PC-3 (cell line): ENCODE measurements at regions not wholly inside any gene's neighbourhood (a gene's known extent, or its start where the extent isn't known, plus 50 kb on each side); places are given as distances from the start of the nearest gene placed in this dataset.

Source experiments
- ATAC-seq: fragments of 200-7000 bp; cut with Tn5 transposase; 2 replicates; pipeline ENCODE4 v1.9.1; 2020; ENCODE audit warnings: mild to moderate bottlenecking, moderate library complexity
- BruUV-seq: library from RNA; stranded (reverse); fragments of 400-500 nt; replicated peaks from 2 replicates; lab custom pipeline; 2021; lab: Mats Ljungman, UMichigan
- CTCF ChIA-PET: fragments of 300-600 bp; sonication (Branson Sonifier 250); formaldehyde crosslinking; loops from one replicate; lab custom pipeline; 2022; ENCODE audit warnings: antibody characterized with exemption; lab: Charles Lee
- POLR2A ChIA-PET: fragments of 300-600 bp; sonication (Branson Sonifier 250); formaldehyde crosslinking; loops from one replicate; lab custom pipeline; 2022; ENCODE audit warnings: antibody characterized with exemption; ENCODE audit not compliant: unreplicated experiment; lab: Charles Lee
- DNase-seq: peaks from one replicate; pipeline ENCODE4 v3.0.0-alpha.2; 2015
- H2AFZ ChIP-seq: fragments of 300-600 bp; sonication (generic); 2 replicates; pipeline ENCODE4 v1.6.0; 2016; ENCODE audit warnings: antibody characterized with exemption, low read length
- H3F3A ChIP-seq: fragments of 300-600 bp; sonication (generic); one replicate; pipeline ENCODE4 v1.6.0; 2017; ENCODE audit warnings: antibody characterized with exemption, low read length, control low read depth, mild to moderate bottlenecking; ENCODE audit not compliant: unreplicated experiment
- H3K27ac ChIP-seq: fragments of 300-600 bp; sonication (generic); 2 replicates; pipeline ENCODE4 v1.5.1; 2016; ENCODE audit warnings: mild to moderate bottlenecking, low read length
- H3K27me3 ChIP-seq: fragments of 300-600 bp; sonication (generic); 2 replicates; pipeline ENCODE4 v1.6.1; 2016; ENCODE audit warnings: low read length, mixed read lengths
- H3K36me3 ChIP-seq: fragments of 300-600 bp; sonication (generic); 2 replicates; pipeline ENCODE4 v1.6.1; 2016; ENCODE audit warnings: low read depth, mixed run types, low read length, mixed read lengths
- H3K4me1 ChIP-seq: fragments of 300-600 bp; sonication (generic); 2 replicates; pipeline ENCODE4 v1.5.1; 2016; ENCODE audit warnings: low read length; ENCODE audit not compliant: insufficient read depth
- H3K4me2 ChIP-seq: fragments of 300-600 bp; sonication (generic); 2 replicates; pipeline ENCODE4 v1.6.0; 2016; ENCODE audit warnings: low read length
- H3K4me3 ChIP-seq: fragments of 300-600 bp; sonication (generic); 2 replicates; pipeline ENCODE4 v1.5.1; 2016; ENCODE audit warnings: mild to moderate bottlenecking, low read length, mixed read lengths
- H3K79me2 ChIP-seq: fragments of 300-600 bp; sonication (generic); 2 replicates; pipeline ENCODE4 v1.6.1; 2017; ENCODE audit warnings: low read length, mixed read lengths
- H3K9ac ChIP-seq: fragments of 300-600 bp; sonication (generic); 2 replicates; pipeline ENCODE4 v1.6.0; 2016; ENCODE audit warnings: mild to moderate bottlenecking, low read length
- H3K9me2 ChIP-seq: fragments of 300-600 bp; sonication (generic); replicated peaks from 2 replicates; pipeline ENCODE4 v1.6.1; 2016; ENCODE audit warnings: mixed run types, low read length, mixed read lengths
- H3K9me3 ChIP-seq: fragments of 300-600 bp; sonication (generic); 2 replicates; pipeline ENCODE4 v1.6.1; 2016; ENCODE audit warnings: low read length, mixed read lengths
- H4K20me1 ChIP-seq: fragments of 300-600 bp; sonication (generic); 2 replicates; pipeline ENCODE4 v1.6.1; 2016; ENCODE audit warnings: low read length, mixed read lengths
- EZH2 ChIP-seq: fragments of 300-600 bp; sonication (generic); IDR thresholded peaks from one replicate; pipeline ENCODE4 v1.6.1; 2017; ENCODE audit warnings: antibody characterized with exemption, mild to moderate bottlenecking, low read length; ENCODE audit not compliant: unreplicated experiment
- EZH2phosphoT487 ChIP-seq: fragments of 300-600 bp; sonication (generic); IDR thresholded peaks from 2 replicates; pipeline ENCODE4 v1.6.1; 2018; ENCODE audit warnings: mild to moderate bottlenecking, antibody characterized with exemption, low read length, borderline replicate concordance
- intact Hi-C: fragments of 100-400 bp; cut with micrococcal nuclease; formaldehyde crosslinking; loops from 2 replicates; pipeline ENCODE4 v1.9.0; 2023
- TF ChIP-seq, protein P1 (sequence below): fragments of 300-600 bp; sonication (generic); conservative IDR thresholded peaks from 2 replicates; pipeline ENCODE4 v1.5.1; 2017; ENCODE audit warnings: antibody characterized with exemption, low read depth, mild to moderate bottlenecking, low read length

DNA sequence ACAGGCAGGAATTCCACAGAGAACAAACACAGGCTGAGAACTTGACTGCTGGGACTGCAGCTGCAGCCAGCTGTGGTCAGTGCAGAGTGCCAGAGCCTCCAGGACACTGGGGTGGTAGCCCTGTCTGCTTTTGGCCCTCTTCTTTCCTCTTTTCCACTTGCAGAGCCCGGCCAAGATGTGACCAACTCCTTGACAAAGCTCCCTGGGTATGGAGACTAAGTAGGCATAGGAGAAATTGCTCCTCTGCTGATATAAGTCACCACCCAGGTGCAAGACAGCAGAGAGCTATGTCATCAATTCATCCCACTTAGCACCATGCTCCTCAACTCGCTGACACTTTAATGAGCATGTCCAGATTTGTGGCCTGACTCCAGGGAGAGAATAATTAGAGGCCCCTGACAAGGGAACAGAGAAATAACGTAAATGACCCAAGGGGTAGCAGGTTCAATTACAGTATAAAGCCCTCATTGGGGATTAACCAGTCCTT lies 369.4 kb upstream of the B3GAT1 start:
- Histone ChIP-seq H3K9me2 (no peaks in the 10 kb centered on the region), H3K4me1 (no peaks in the 10 kb centered on the region), H3K27me3 (no peaks in the 10 kb centered on the region), H3K27ac (no peak overlapping the region), H3K4me3 (no peak overlapping the region), H2AFZ (no peak overlapping the region), H3K36me3 (no peaks in the 10 kb centered on the region), H3K9me3 (peaks cover 9% of the 10 kb centered on the region; the same call in 1 of the 2 replicates), H3F3A (no peaks in the 10 kb centered on the region), H3K79me2 (no peaks in the 10 kb centered on the region), H3K4me2 (no peak overlapping the region), H4K20me1 (no peaks in the 10 kb centered on the region), H3K9ac (no peak overlapping the region)
- no peak for TF ChIP-seq EZH2phosphoT487
- TF ChIP-seq EZH2, result no peak
- TF ChIP-seq, protein P1, sequence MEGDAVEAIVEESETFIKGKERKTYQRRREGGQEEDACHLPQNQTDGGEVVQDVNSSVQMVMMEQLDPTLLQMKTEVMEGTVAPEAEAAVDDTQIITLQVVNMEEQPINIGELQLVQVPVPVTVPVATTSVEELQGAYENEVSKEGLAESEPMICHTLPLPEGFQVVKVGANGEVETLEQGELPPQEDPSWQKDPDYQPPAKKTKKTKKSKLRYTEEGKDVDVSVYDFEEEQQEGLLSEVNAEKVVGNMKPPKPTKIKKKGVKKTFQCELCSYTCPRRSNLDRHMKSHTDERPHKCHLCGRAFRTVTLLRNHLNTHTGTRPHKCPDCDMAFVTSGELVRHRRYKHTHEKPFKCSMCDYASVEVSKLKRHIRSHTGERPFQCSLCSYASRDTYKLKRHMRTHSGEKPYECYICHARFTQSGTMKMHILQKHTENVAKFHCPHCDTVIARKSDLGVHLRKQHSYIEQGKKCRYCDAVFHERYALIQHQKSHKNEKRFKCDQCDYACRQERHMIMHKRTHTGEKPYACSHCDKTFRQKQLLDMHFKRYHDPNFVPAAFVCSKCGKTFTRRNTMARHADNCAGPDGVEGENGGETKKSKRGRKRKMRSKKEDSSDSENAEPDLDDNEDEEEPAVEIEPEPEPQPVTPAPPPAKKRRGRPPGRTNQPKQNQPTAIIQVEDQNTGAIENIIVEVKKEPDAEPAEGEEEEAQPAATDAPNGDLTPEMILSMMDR, result no peak
- ATAC-seq, result no peak
- POLR2A ChIA-PET, result no interaction called here
- BruUV-seq, result no TSS peak
- no peak for DNase-seq
- CTCF ChIA-PET, result no interaction called here
- intact Hi-C loops, result no loop called here

DNA sequence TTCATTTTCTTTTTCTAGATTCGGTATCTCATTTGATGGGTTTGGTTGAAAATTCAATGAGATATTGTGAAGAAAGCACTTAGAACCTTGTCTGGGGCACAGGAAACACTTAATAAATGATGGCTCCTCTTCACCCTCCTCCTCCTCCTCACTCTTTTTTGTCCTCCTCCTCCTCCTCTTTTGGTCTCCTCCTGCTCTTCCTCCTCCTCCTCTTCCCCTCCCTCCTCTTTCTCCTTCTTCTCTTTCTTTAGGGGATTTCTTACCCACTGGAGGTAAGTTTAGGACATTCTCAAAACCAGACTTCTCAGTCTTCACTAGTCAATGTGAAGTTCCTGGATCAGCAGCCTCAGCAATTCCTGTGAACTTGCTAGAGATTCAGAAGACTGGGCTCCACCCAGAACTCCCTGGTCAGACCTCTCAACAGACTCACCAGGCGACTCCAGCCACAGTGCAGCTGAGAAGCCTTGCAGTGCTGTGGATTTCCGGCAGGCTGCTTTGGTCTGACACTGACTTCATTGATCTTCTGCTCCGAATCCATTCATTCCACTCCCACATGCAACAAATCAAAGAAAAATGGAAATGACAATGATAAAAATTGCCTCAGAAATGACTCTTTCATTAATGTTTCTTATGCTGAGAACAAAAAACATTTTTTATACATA lies 368.6 kb upstream of the B3GAT1 start:
- Histone ChIP-seq H3K27me3 (no peaks in the 10 kb centered on the region), H3K9me2 (no peaks in the 10 kb centered on the region), H2AFZ (no peak overlapping the region), H3K4me3 (no peak overlapping the region), H3F3A (no peaks in the 10 kb centered on the region), H3K9me3 (peaks cover 17% of the 10 kb centered on the region; the same call in 1 of the 2 replicates), H3K36me3 (no peaks in the 10 kb centered on the region), H3K4me1 (no peaks in the 10 kb centered on the region), H4K20me1 (no peaks in the 10 kb centered on the region), H3K4me2 (no peak overlapping the region), H3K79me2 (no peaks in the 10 kb centered on the region), H3K27ac (no peak overlapping the region), H3K9ac (no peak overlapping the region)
- no peak for ATAC-seq
- ChIA-PET CTCF (no interaction called here), POLR2A (no interaction called here)
- TF ChIP-seq EZH2phosphoT487 (no peak), EZH2 (no peak)
- TF ChIP-seq, protein P1, result no peak
- no TSS peak for BruUV-seq
- intact Hi-C loops, result no loop called here
- DNase-seq, result no peak

DNA sequence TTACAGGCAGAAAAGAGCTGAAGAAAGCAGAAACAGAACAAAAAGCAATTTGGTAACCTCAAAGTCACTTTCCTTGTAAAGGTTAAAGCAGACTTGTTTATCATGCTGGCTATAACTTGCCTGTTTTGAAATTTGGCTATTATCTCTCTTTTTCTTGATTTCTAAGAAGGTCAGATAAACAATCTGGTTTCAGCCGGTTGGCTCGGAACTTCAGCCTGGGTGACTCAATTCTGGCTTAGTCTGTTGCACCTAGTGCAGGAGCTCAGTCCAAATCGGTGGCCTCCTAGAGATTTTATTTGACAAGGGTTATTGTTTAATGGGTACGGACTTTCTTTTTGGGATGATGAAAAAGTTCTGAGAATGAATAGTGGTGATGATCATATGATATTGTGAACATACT lies 367.1 kb upstream of the B3GAT1 start:
- H2AFZ ChIP-seq, result no peak overlapping the region
- H3K4me1 ChIP-seq, result no peaks in the 10 kb centered on the region
- intact Hi-C loops, result no loop called here
- no peak overlapping the region for H3K9ac ChIP-seq
- no peaks in the 10 kb centered on the region for H3K9me2 ChIP-seq
- H3K27ac ChIP-seq, result no peak overlapping the region
- no peak overlapping the region for H3K4me2 ChIP-seq
- DNase-seq (no peak), ATAC-seq (no peak)
- H3K9me3 ChIP-seq, result peaks cover 17% of the 10 kb centered on the region; the same call in 1 of the 2 replicates
- H4K20me1 ChIP-seq, result no peaks in the 10 kb centered on the region
- no peaks in the 10 kb centered on the region for H3K27me3 ChIP-seq
- ChIA-PET POLR2A (no interaction called here), CTCF (no interaction called here)
- H3K4me3 ChIP-seq, result no peak overlapping the region
- no peaks in the 10 kb centered on the region for H3K36me3 ChIP-seq
- no TSS peak for BruUV-seq
- no peaks in the 10 kb centered on the region for H3K79me2 ChIP-seq
- TF ChIP-seq, protein P1, result no peak
- no peak for TF ChIP-seq EZH2
- TF ChIP-seq EZH2phosphoT487, result no peak
- no peaks in the 10 kb centered on the region for H3F3A ChIP-seq
